Loucy (cell line): ENCODE measurements at regions not wholly inside any gene's neighbourhood (a gene's known extent, or its start where the extent isn't known, plus 50 kb on each side); places are given as distances from the start of the nearest gene placed in this dataset.
"Not testable (repeated sequence)": the region's sequence is repeated elsewhere in the genome, so short reads cannot be mapped to it uniquely, and the experiment has no call there.

Experiments
- H2AFZ ChIP-seq: fragments of 200-600 bp; sonication (generic); 2 replicates; pipeline ENCODE4 v1.6.0; 2016; ENCODE audit warnings: antibody characterized with exemption, mild to moderate bottlenecking, low read length, moderate library complexity
- H3F3A ChIP-seq: fragments of 200-600 bp; 2 replicates; pipeline ENCODE4 v1.6.0; 2016; ENCODE audit warnings: antibody characterized with exemption, low read depth, mild to moderate bottlenecking
- H3K27me3 ChIP-seq: fragments of 200-600 bp; sonication (generic); 2 replicates; pipeline ENCODE4 v1.6.1; 2014; ENCODE audit warnings: low read length, mild to moderate bottlenecking; ENCODE audit not compliant: insufficient read depth, poor library complexity, severe bottlenecking
- H3K36me3 ChIP-seq: fragments of 200-600 bp; sonication (generic); 2 replicates; pipeline ENCODE4 v1.6.1; 2016; ENCODE audit warnings: low read length; ENCODE audit not compliant: insufficient read depth
- H3K4me1 ChIP-seq: fragments of 200-600 bp; sonication (generic); 2 replicates; pipeline ENCODE4 v1.5.1; 2014; ENCODE audit warnings: low read length, mild to moderate bottlenecking; ENCODE audit not compliant: insufficient read depth, poor library complexity, severe bottlenecking
- H3K4me2 ChIP-seq: fragments of 200-600 bp; sonication (generic); 2 replicates; pipeline ENCODE4 v1.6.0; 2014; ENCODE audit warnings: antibody characterized with exemption, low read length, low read depth, mild to moderate bottlenecking; ENCODE audit not compliant: poor library complexity, severe bottlenecking
- H3K4me3 ChIP-seq: fragments of 200-600 bp; sonication (generic); 2 replicates; pipeline ENCODE4 v1.5.1; 2014; ENCODE audit warnings: low read length, mild to moderate bottlenecking, mixed read lengths; ENCODE audit not compliant: poor library complexity, severe bottlenecking
- H3K79me2 ChIP-seq: fragments of 200-600 bp; sonication (generic); 2 replicates; pipeline ENCODE4 v1.6.1; 2014; ENCODE audit warnings: low read length; ENCODE audit not compliant: insufficient read depth
- H3K9ac ChIP-seq: fragments of 200-600 bp; sonication (generic); 2 replicates; pipeline ENCODE4 v1.6.0; 2014; ENCODE audit warnings: mild to moderate bottlenecking, low read depth, low read length, moderate library complexity; ENCODE audit not compliant: poor library complexity, severe bottlenecking
- H3K9me2 ChIP-seq: fragments of 200-600 bp; sonication (generic); replicated peaks from 2 replicates; pipeline ENCODE4 v1.6.1; 2016; ENCODE audit warnings: low read depth, low read length, mixed read lengths
- H3K9me3 ChIP-seq: fragments of 200-600 bp; sonication (generic); 2 replicates; pipeline ENCODE4 v1.6.1; 2014; ENCODE audit warnings: mild to moderate bottlenecking, antibody characterized with exemption, low read length, low read depth; ENCODE audit not compliant: insufficient read depth
- H4K20me1 ChIP-seq: fragments of 200-600 bp; sonication (generic); 2 replicates; pipeline ENCODE4 v1.6.0; 2014; ENCODE audit warnings: antibody characterized with exemption, low read length, mild to moderate bottlenecking; ENCODE audit not compliant: insufficient read depth, poor library complexity, severe bottlenecking
- CTCF ChIP-seq: fragments of 200-600 bp; sonication (generic); conservative IDR thresholded peaks from 2 replicates; pipeline ENCODE4 v1.5.1; 2014; ENCODE audit warnings: mild to moderate bottlenecking, antibody characterized with exemption, low read length
- EZH2phosphoT487 ChIP-seq: fragments of 200-600 bp; IDR thresholded peaks from 2 replicates; pipeline ENCODE4 v1.6.1; 2018; ENCODE audit warnings: antibody characterized with exemption, mild to moderate bottlenecking, moderate library complexity, borderline replicate concordance

GRCh38 chr6:58067867-58068548, 750.6 kb downstream of the PRIM2 start:
- H3F3A ChIP-seq, H3K4me3 ChIP-seq, H3K4me1 ChIP-seq, H3K9ac ChIP-seq, H3K9me2 ChIP-seq, H3K9me3 ChIP-seq, H3K36me3 ChIP-seq, H3K27me3 ChIP-seq, H4K20me1 ChIP-seq, H3K4me2 ChIP-seq, H2AFZ ChIP-seq, H3K79me2 ChIP-seq: not testable (repeated sequence)

DNA sequence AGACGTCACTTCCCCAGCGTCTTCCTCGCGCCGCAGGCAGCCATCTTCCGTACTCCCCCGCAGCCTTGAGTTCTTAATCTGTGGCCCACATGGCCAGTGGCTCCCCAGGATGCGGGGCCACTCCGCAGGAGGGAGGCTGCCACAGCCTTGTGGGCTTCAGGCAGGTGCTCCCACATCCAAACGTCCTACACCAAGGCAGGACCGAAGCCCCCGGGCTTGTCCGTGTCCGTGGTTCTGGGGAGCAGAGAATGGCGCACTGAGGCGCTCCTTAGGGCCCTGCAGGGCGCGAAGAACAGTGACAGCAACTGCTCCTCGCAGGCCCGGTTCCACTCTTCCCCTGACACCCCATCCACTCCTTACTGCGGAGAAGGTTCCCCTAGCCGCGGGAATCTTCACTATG, 755.8 kb downstream of the PRIM2 start:
- H3K4me3 ChIP-seq = no peak overlapping the region

DNA sequence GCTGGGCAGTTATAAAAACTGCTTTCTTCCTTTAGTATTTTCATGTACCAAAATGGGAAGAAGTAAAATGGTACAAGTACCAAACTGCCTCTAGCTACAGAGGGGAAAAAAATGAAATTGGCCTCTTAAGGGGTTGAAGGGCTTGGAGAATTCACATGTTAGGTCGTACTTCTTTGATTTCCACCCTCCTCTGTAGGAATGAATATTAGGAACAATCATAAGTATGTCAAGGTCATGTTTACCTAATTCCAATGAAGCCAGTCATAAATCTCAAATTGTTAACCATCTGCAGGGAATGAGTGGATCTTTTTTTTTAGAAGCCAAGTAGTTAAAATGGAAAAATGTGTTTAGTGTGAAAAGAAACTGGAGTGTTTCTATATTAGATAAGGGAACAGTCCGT, 772.6 kb downstream of the PRIM2 start:
- not testable (repeated sequence) for H4K20me1 ChIP-seq, H3K36me3 ChIP-seq, H3K9me2 ChIP-seq, H3K27me3 ChIP-seq, H3K79me2 ChIP-seq, H3K4me3 ChIP-seq, H3K9me3 ChIP-seq, H3F3A ChIP-seq, H3K9ac ChIP-seq, H2AFZ ChIP-seq, H3K4me2 ChIP-seq, H3K4me1 ChIP-seq

More for the DNA sequence above, 755.8 kb downstream of the PRIM2 start:
- Histone ChIP-seq H3K9me2 (no peaks in the 10 kb centered on the region), H3F3A (no peaks in the 10 kb centered on the region), H3K79me2 (no peaks in the 10 kb centered on the region), H3K4me1 (no peaks in the 10 kb centered on the region), H2AFZ (no peak overlapping the region), H3K9ac (no peak overlapping the region), H3K36me3 (no peaks in the 10 kb centered on the region), H3K9me3 (no peaks in the 10 kb centered on the region), H3K27me3 (no peaks in the 10 kb centered on the region), H3K4me2 (no peak overlapping the region), H4K20me1 (no peaks in the 10 kb centered on the region)
- TF ChIP-seq CTCF = no peak
- TF ChIP-seq EZH2phosphoT487 = no peak

- H3F3A ChIP-seq, H3K4me1 ChIP-seq, H3K9me3 ChIP-seq, H3K79me2 ChIP-seq, H2AFZ ChIP-seq, H4K20me1 ChIP-seq, H3K4me3 ChIP-seq, H3K36me3 ChIP-seq, H3K9me2 ChIP-seq, H3K4me2 ChIP-seq, H3K27me3 ChIP-seq, H3K9ac ChIP-seq: not testable (repeated sequence)
These were observed 779.8 kb downstream of the PRIM2 start for GRCh38 chr6:58097251-58097650.
